ENCODE measurements at regions not wholly inside any gene's neighbourhood (a gene's known extent, or its start where the extent isn't known, plus 50 kb on each side); places are given as distances from the start of the nearest gene placed in this dataset.

DNA sequence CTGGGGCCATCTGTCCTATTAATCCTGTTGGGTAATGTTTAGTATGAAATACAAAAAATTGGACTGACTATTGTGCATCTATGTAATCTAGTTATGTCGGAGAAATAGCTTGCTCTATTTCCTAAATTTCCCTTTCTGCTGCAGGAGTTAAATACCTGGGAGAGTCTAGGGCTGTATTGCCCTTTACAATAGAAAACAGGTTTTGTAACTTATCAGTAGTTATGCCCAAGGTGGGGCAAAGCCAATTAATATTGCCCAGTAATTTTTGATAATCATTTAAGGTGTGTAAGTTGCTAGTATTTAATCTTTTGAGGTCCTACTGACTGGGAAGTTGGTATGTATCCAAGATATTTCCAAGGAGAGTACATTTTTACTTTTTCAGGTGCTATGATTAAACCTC, 838.1 kb downstream of the DACH1 start:
- TF ChIP-seq, protein P1, sequence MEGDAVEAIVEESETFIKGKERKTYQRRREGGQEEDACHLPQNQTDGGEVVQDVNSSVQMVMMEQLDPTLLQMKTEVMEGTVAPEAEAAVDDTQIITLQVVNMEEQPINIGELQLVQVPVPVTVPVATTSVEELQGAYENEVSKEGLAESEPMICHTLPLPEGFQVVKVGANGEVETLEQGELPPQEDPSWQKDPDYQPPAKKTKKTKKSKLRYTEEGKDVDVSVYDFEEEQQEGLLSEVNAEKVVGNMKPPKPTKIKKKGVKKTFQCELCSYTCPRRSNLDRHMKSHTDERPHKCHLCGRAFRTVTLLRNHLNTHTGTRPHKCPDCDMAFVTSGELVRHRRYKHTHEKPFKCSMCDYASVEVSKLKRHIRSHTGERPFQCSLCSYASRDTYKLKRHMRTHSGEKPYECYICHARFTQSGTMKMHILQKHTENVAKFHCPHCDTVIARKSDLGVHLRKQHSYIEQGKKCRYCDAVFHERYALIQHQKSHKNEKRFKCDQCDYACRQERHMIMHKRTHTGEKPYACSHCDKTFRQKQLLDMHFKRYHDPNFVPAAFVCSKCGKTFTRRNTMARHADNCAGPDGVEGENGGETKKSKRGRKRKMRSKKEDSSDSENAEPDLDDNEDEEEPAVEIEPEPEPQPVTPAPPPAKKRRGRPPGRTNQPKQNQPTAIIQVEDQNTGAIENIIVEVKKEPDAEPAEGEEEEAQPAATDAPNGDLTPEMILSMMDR (IDR thresholded peaks at IDR 0.05; ENCODE audit: insufficient read depth, low read length, severe bottlenecking) = no peak
- FAIRE-seq = no peak

GRCh38 chr13:71021825-71022422, 845.1 kb downstream of the DACH1 start:
- TF ChIP-seq, protein P1 (IDR thresholded peaks at IDR 0.05; ENCODE audit: insufficient read depth, low read length, severe bottlenecking) = no peak
- H3K27me3 ChIP-seq (ENCODE audit: control insufficient read depth, insufficient read depth, low read length) = no peaks in the 10 kb centered on the region
- no peaks in the 10 kb centered on the region for H3K36me3 ChIP-seq (ENCODE audit: control insufficient read depth, insufficient read depth, low read length)
- FAIRE-seq (no peak), DNase-seq (ENCODE audit: low read depth) (no peak)
- H3K4me3 ChIP-seq (ENCODE audit: low read depth, low read length) = no peak overlapping the region

More for the DNA sequence above, 838.1 kb downstream of the DACH1 start:
- Histone ChIP-seq H3K4me3 (ENCODE audit: low read depth, low read length) (no peak overlapping the region), H3K27me3 (ENCODE audit: control insufficient read depth, insufficient read depth, low read length) (no peaks in the 10 kb centered on the region), H3K36me3 (ENCODE audit: control insufficient read depth, insufficient read depth, low read length) (no peaks in the 10 kb centered on the region)
- no peak for DNase-seq (ENCODE audit: low read depth)

GRCh38 chr13:71018995-71019394, 848.0 kb downstream of the DACH1 start:
- Histone ChIP-seq H3K36me3 (ENCODE audit: control insufficient read depth, insufficient read depth, low read length) (no peaks in the 10 kb centered on the region), H3K27me3 (ENCODE audit: control insufficient read depth, insufficient read depth, low read length) (no peaks in the 10 kb centered on the region), H3K4me3 (ENCODE audit: low read depth, low read length) (no peak overlapping the region)
- TF ChIP-seq, protein P1 (IDR thresholded peaks at IDR 0.05; ENCODE audit: insufficient read depth, low read length, severe bottlenecking) = no peak
- DNase-seq (ENCODE audit: low read depth) (no peak), FAIRE-seq (no peak)

GRCh38 chr13:71018544-71018943, 848.5 kb downstream of the DACH1 start:
- no peaks in the 10 kb centered on the region for H3K27me3 ChIP-seq (ENCODE audit: control insufficient read depth, insufficient read depth, low read length)
- no peak for DNase-seq (ENCODE audit: low read depth)
- H3K4me3 ChIP-seq (ENCODE audit: low read depth, low read length) = no peak overlapping the region
- TF ChIP-seq, protein P1 (IDR thresholded peaks at IDR 0.05; ENCODE audit: insufficient read depth, low read length, severe bottlenecking) = no peak
- FAIRE-seq = no peak
- no peaks in the 10 kb centered on the region for H3K36me3 ChIP-seq (ENCODE audit: control insufficient read depth, insufficient read depth, low read length)

DNA sequence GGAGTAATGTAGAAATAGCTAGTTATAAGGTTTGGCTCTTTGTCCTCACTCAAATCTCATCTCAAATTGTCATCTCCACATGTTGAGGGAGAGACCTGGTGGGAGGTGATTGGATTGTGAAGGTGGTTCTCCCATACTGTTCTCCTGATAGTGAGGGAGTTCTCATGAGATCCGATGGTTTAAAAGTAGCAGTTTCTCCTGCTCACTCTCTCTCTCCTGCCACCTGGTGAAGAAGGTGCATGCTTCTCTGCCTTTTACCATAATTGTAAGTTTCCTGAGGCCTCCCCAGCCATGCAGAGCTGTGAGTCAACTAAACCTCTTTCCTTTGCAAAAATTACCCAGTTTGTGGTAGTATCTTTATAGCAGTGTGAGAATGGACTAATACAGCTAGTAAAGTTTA, 849.4 kb downstream of the DACH1 start:
- FAIRE-seq = no peak
- no peak overlapping the region for H3K4me3 ChIP-seq (ENCODE audit: low read depth, low read length)

More for the DNA sequence above, 849.4 kb downstream of the DACH1 start:
- Histone ChIP-seq H3K27me3 (ENCODE audit: control insufficient read depth, insufficient read depth, low read length) (no peaks in the 10 kb centered on the region), H3K36me3 (ENCODE audit: control insufficient read depth, insufficient read depth, low read length) (no peaks in the 10 kb centered on the region)
- TF ChIP-seq, protein P1 (IDR thresholded peaks at IDR 0.05; ENCODE audit: insufficient read depth, low read length, severe bottlenecking) = no peak
- DNase-seq (ENCODE audit: low read depth) = no peak

Measured in bronchial epithelial cell (primary cell).